GM23338 (cell line): ENCODE measurements at regions not wholly inside any gene's neighbourhood (a gene's known extent, or its start where the extent isn't known, plus 50 kb on each side); places are given as distances from the start of the nearest gene placed in this dataset.

Source experiments
- ATAC-seq: fragments of 200-7000 bp; cut with Tn5 transposase; 3 replicates; pipeline ENCODE4 v1.9.1; 2020
- DNase-seq: peaks from one replicate; pipeline ENCODE4 v3.0.0-alpha.2; 2015; ENCODE audit warnings: low spot score
- H2AFZ ChIP-seq: fragments of 200-600 bp; sonication (generic); 2 replicates; pipeline ENCODE4 v1.8.0; 2016; ENCODE audit warnings: antibody characterized with exemption, mild to moderate bottlenecking, moderate library complexity
- H3F3A ChIP-seq: fragments of 200-600 bp; sonication (generic); replicated peaks from 2 replicates; pipeline ENCODE4 v1.8.0; 2017; ENCODE audit warnings: antibody characterized with exemption, mixed run types, low read depth
- H3K27ac ChIP-seq: fragments of 200-600 bp; sonication (generic); 2 replicates; pipeline ENCODE4 v1.6.1; 2016; ENCODE audit warnings: low read depth
- H3K27me3 ChIP-seq: fragments of 200-600 bp; sonication (generic); 2 replicates; pipeline ENCODE4 v1.8.0; 2016; ENCODE audit warnings: mild to moderate bottlenecking, mixed run types, moderate library complexity; ENCODE audit not compliant: insufficient read depth
- H3K36me3 ChIP-seq: fragments of 200-600 bp; sonication (generic); 2 replicates; pipeline ENCODE4 v1.8.0; 2016; ENCODE audit warnings: mild to moderate bottlenecking; ENCODE audit not compliant: insufficient read depth
- H3K4me1 ChIP-seq: fragments of 200-600 bp; sonication (generic); 2 replicates; pipeline ENCODE4 v1.8.0; 2016; ENCODE audit warnings: mild to moderate bottlenecking, moderate library complexity; ENCODE audit not compliant: insufficient read depth
- H3K4me2 ChIP-seq: fragments of 200-600 bp; sonication (generic); 2 replicates; pipeline ENCODE4 v1.7.1; 2017; ENCODE audit warnings: mixed run types
- H3K4me3 ChIP-seq: fragments of 200-600 bp; sonication (generic); 2 replicates; pipeline ENCODE4 v1.6.1; 2016; ENCODE audit warnings: mixed run types
- H3K79me2 ChIP-seq: fragments of 200-600 bp; sonication (generic); replicated peaks from 2 replicates; pipeline ENCODE4 v1.8.0; 2017; ENCODE audit warnings: mild to moderate bottlenecking; ENCODE audit not compliant: insufficient read depth
- H3K9me2 ChIP-seq: fragments of 200-600 bp; sonication (generic); 2 replicates; pipeline ENCODE4 v1.8.0; 2017; ENCODE audit not compliant: insufficient read depth
- H4K20me1 ChIP-seq: fragments of 200-600 bp; sonication (generic); replicated peaks from 2 replicates; pipeline ENCODE4 v1.8.0; 2017; ENCODE audit warnings: mild to moderate bottlenecking; ENCODE audit not compliant: insufficient read depth
- H3K27ac Mint-ChIP-seq: 2 replicates; pipeline ENCODE4 v1.8.0; 2020; ENCODE audit warnings: inconsistent platforms, mild to moderate bottlenecking, moderate library complexity, mixed read lengths
- H3K27me3 Mint-ChIP-seq: 3 replicates; pipeline ENCODE4 v1.8.0; 2022; ENCODE audit warnings: low read depth, mild to moderate bottlenecking, moderate library complexity, mixed read lengths, inconsistent platforms; ENCODE audit not compliant: insufficient read depth, poor library complexity
- H3K36me3 Mint-ChIP-seq: 3 replicates; pipeline ENCODE4 v1.8.0; 2021; ENCODE audit warnings: low read depth, mild to moderate bottlenecking, inconsistent platforms, moderate library complexity, mixed read lengths
- H3K4me1 Mint-ChIP-seq: 3 replicates; pipeline ENCODE4 v1.8.0; 2020; ENCODE audit warnings: mild to moderate bottlenecking, inconsistent platforms, mixed read lengths
- H3K4me3 Mint-ChIP-seq: 3 replicates; pipeline ENCODE4 v1.8.0; 2021; ENCODE audit warnings: moderate library complexity, mild to moderate bottlenecking, inconsistent platforms, mixed read lengths
- H3K9me3 Mint-ChIP-seq: 3 replicates; pipeline ENCODE4 v1.8.0; 2020; ENCODE audit warnings: moderate library complexity, mild to moderate bottlenecking, inconsistent platforms, mixed read lengths
- CREB1 ChIP-seq: fragments of 250-450 bp; sonication (Bioruptor Pico); IDR thresholded peaks from 2 replicates; pipeline ENCODE4 v1.5.0; 2020; ENCODE audit warnings: low read depth, mild to moderate bottlenecking, moderate library complexity
- CTCF ChIP-seq, 2 experiments: fragments of 200-600 bp in 1 of 2; sonication (generic) in 1 of 2; conservative IDR thresholded peaks; 2 replicates each; pipeline versions ENCODE4 v1.5.1 to v1.6.1; 2016 to 2017; ENCODE audit warnings: antibody characterized with exemption in 2 of 2, low read depth in 2 of 2, mild to moderate bottlenecking in 2 of 2, moderate library complexity in 1 of 2
- ETS1 ChIP-seq: IDR thresholded peaks from 2 replicates; pipeline ENCODE4 v1.6.1; 2016; ENCODE audit warnings: antibody characterized with exemption
- EZH2 ChIP-seq: fragments of 200-600 bp; sonication (generic); IDR thresholded peaks from one replicate; pipeline ENCODE4 v1.8.0; 2017; ENCODE audit warnings: antibody characterized with exemption, mild to moderate bottlenecking, low read depth; ENCODE audit not compliant: unreplicated experiment
- EZH2phosphoT487 ChIP-seq: fragments of 200-600 bp; sonication (generic); IDR thresholded peaks from one replicate; pipeline ENCODE4 v1.8.1; 2018; ENCODE audit warnings: antibody characterized with exemption; ENCODE audit not compliant: unreplicated experiment
- JUNB ChIP-seq: IDR thresholded peaks from one replicate; pipeline ENCODE4 v1.6.1; 2016; ENCODE audit warnings: antibody characterized with exemption; ENCODE audit not compliant: unreplicated experiment
- NANOG ChIP-seq: IDR thresholded peaks from 2 replicates; pipeline ENCODE4 v1.6.1; 2016; ENCODE audit warnings: antibody characterized with exemption, borderline replicate concordance
- POLR2AphosphoS5 ChIP-seq: IDR thresholded peaks from 2 replicates; pipeline ENCODE4 v1.6.1; 2016; ENCODE audit warnings: antibody characterized with exemption, low read depth
- REST ChIP-seq: IDR thresholded peaks from one replicate; pipeline ENCODE4 v1.6.1; 2018; ENCODE audit warnings: antibody characterized with exemption; ENCODE audit not compliant: unreplicated experiment
- STAT1 ChIP-seq: IDR thresholded peaks from one replicate; pipeline ENCODE4 v1.6.1; 2016; ENCODE audit warnings: antibody characterized with exemption; ENCODE audit not compliant: unreplicated experiment
- ZNF114 ChIP-seq: fragments of 250-450 bp; sonication (Bioruptor Pico); IDR thresholded peaks from 2 replicates; pipeline ENCODE4 v1.5.0; 2020; ENCODE audit warnings: mild to moderate bottlenecking, moderate library complexity
- ZNF331 ChIP-seq: fragments of 250-450 bp; sonication (Bioruptor Pico); IDR thresholded peaks from 2 replicates; pipeline ENCODE4 v1.5.0; 2020; ENCODE audit warnings: low read depth, mild to moderate bottlenecking, moderate library complexity
- ZNF462 ChIP-seq: fragments of 250-450 bp; sonication (Bioruptor Pico); IDR thresholded peaks from 2 replicates; pipeline ENCODE4 v1.5.0; 2020; ENCODE audit warnings: mild to moderate bottlenecking, moderate library complexity

GRCh38 chr6:19902201-19902600 lies 65.0 kb downstream of the ID4 start:
- Histone ChIP-seq H3K4me2 (no peak overlapping the region), H3F3A (no peaks in the 10 kb centered on the region), H2AFZ (no peak overlapping the region), H3K9me2 (no peaks in the 10 kb centered on the region), H3K79me2 (no peaks in the 10 kb centered on the region), H3K36me3 (no peaks in the 10 kb centered on the region), H3K4me1 (no peaks in the 10 kb centered on the region), H3K4me3 (no peak overlapping the region), H3K27ac (no peak overlapping the region), H4K20me1 (no peaks in the 10 kb centered on the region), H3K27me3 (no peaks in the 10 kb centered on the region)
- Mint-ChIP-seq H3K36me3 (no peaks in the 10 kb centered on the region), H3K9me3 (peaks cover 12% of the 10 kb centered on the region), H3K4me1 (no peaks in the 10 kb centered on the region), H3K27ac (no peak overlapping the region), H3K4me3 (no peak overlapping the region), H3K27me3 (no peaks in the 10 kb centered on the region)
- no peak for TF ChIP-seq NANOG
- no peak for TF ChIP-seq ZNF462 (CRISPR knock-in tag)
- TF ChIP-seq EZH2phosphoT487 = no peak
- no peak for TF ChIP-seq EZH2
- TF ChIP-seq STAT1 = no peak
- no peak for TF ChIP-seq CTCF (conservative IDR thresholded peaks at IDR 0.05; ENCODE audit: low read depth in 2 of 2)
- no peak for TF ChIP-seq ZNF331 (CRISPR knock-in tag)
- TF ChIP-seq REST = no peak
- TF ChIP-seq CREB1 = no peak
- TF ChIP-seq POLR2AphosphoS5 = no peak
- TF ChIP-seq ZNF114 (CRISPR knock-in tag) = no peak
- no peak for TF ChIP-seq JUNB
- TF ChIP-seq ETS1 = no peak
- ATAC-seq (no peak), DNase-seq (no peak)
